Frontal cortex (tissue), 4 donors: ENCODE measurements at regions not wholly inside any gene's neighbourhood (a gene's known extent, or its start where the extent isn't known, plus 50 kb on each side); places are given as distances from the start of the nearest gene placed in this dataset. TPM values are rescaled to one million over a fixed set of nuclear protein-coding genes. Genes with fewer than 3 reads are reported as not detected.

Experiments used
- DNase-seq, 2 donors: peaks; one replicate each; pipeline ENCODE4 v3.0.0; 2012; ENCODE audit warnings: low spot score in 2 of 2
- FAIRE-seq: peaks from 2 replicates; lab custom pipeline; 2012; peaks lifted over from hg19 to GRCh38; lab: Jason Lieb, UNC
- small RNA-seq: library from RNA; depleted of rRNA; stranded (forward); fragments of <200 nt; gene quantifications from one replicate; pipeline ENCODE3, GENCODE V24; 2014
- donor health status: control.
- donor health status: control.
- donor health status: control.

GRCh38 chr3:63167113-63167512 is 111.0 kb upstream of the SYNPR start:
- no peak for DNase-seq
- no peak for FAIRE-seq

- no peak for FAIRE-seq
These were observed 109.9 kb upstream of the SYNPR start for GRCh38 chr3:63168179-63168578.

GRCh38 chr3:63179862-63180522 is 98.1 kb upstream of the SYNPR start:
- no peak for FAIRE-seq
- no peak for DNase-seq

More at GRCh38 chr3:63168179-63168578, 109.9 kb upstream of the SYNPR start:
- DNase-seq: no peak

- FAIRE-seq: no peak
- DNase-seq: no peak
These were observed 85.9 kb upstream of the SYNPR start for GRCh38 chr3:63192248-63192647.

- no peak for FAIRE-seq
These were observed 84.5 kb upstream of the SYNPR start for GRCh38 chr3:63193647-63194046.

GRCh38 chr3:63199606-63200005 is 78.5 kb upstream of the SYNPR start:
- DNase-seq (no peak), FAIRE-seq (no peak)

More at GRCh38 chr3:63193647-63194046, 84.5 kb upstream of the SYNPR start:
- DNase-seq: peak in 1 of 2 donors; percentile 11

- FAIRE-seq (no peak), DNase-seq (no peak)
These were observed 75.6 kb upstream of the SYNPR start for GRCh38 chr3:63202529-63202928.

GRCh38 chr3:63207066-63207590 is 71.0 kb upstream of the SYNPR start:
- no peak for DNase-seq

GRCh38 chr3:63228087-63228486 is 50.0 kb upstream of the SYNPR start:
- no peak for FAIRE-seq
- DNase-seq: no peak

More at GRCh38 chr3:63207066-63207590, 71.0 kb upstream of the SYNPR start:
- FAIRE-seq: no peak

Small RNAs in the stretch of these regions (small RNA-seq; reads per million reads assigned to genes)
- not detected for gene UBL5P3
